AG04449 (cell line): ENCODE measurements at regions not wholly inside any gene's neighbourhood (a gene's known extent, or its start where the extent isn't known, plus 50 kb on each side); places are given as distances from the start of the nearest gene placed in this dataset.
A peak's percentile ranks its signal among the peaks of the same experiment; 100 is the strongest.

Experiments used
- CTCF ChIA-PET: fragments of 350-600 bp; formaldehyde crosslinking; extraction: SDS; loops from one replicate; lab custom pipeline; 2021; ENCODE audit warnings: antibody characterized with exemption; lab: Yijun Ruan, JAX
- POLR2A ChIA-PET: fragments of 400-600, 350-600 bp; formaldehyde crosslinking; extraction: SDS; loops from one replicate; lab custom pipeline; 2020; ENCODE audit warnings: antibody characterized with exemption, inconsistent platforms; lab: Yijun Ruan, JAX
- DNase-seq: peaks from one replicate; pipeline ENCODE4 v3.0.0-alpha.2; 2010; ENCODE audit warnings: low read depth, low spot score
- H3K4me3 ChIP-seq: 2 replicates; pipeline ENCODE4 v1.5.1; 2011; ENCODE audit warnings: low read depth, mild to moderate bottlenecking, control low read depth, low read length
- TF ChIP-seq, protein P1 (sequence below): IDR thresholded peaks from one replicate; pipeline ENCODE4 v1.5.1; 2011; ENCODE audit warnings: mild to moderate bottlenecking, moderate library complexity, low read length, control low read depth, inconsistent platforms; ENCODE audit not compliant: insufficient read depth; ENCODE audit errors: missing control alignments

DNA sequence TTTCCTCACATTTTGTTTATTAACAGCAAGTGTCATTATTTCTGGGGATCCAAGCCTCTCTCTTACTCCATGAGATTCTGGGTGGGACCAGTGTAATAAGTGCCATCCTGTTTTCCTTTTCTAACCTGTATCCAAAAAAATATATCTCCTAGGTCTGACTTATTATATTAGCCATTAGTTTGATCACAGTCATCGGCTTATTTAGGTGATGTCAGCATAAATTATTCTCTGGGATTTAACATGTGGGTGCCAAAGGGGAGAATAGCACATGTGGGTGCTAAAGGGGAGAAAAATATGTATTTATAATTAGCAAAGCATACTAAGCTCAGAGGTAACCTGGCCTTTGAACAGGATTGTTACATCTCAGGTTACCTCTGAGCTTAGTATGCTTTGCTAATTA, 293.8 kb upstream of the SEMA3D start:
- POLR2A ChIA-PET: interaction anchor here (0.9 kb wide), 1 partner anchor 9 kb away, joined by 4 read pairs; no protein-coding TSS in a partner anchor

DNA sequence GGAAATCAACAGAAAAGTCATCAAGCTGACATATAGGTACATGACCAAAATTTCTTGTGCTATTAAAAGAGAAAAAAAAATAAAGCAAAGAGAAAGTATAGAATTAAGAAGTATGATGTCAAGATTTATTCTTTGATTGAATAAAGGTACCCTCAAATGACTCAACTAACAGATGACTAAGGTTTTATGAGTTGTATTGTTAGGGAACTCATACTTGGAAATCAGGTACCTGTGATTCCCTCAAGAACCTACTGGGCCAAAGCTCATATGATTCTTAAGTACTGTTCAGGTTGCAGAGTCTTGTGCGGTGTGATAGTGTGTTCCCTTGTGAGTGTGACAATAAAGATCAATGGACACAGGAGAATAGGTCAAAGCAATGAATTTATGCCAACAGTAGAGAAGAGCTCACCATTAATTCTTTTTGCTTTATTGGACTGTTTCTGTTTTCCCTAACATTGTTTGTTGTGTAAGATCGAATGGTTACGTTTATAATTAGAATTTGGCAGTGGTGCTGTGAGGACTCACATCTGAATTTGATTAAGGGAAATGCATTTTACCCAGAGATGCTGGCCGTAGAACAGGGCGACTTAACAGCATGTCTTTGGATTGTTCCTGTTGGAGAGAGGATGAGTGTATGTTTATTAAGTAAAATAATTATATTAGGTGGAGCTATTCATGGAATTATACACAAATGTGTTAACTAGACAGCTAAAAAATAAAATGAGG, 293.2 kb upstream of the SEMA3D start:
- TF ChIP-seq, protein P1, sequence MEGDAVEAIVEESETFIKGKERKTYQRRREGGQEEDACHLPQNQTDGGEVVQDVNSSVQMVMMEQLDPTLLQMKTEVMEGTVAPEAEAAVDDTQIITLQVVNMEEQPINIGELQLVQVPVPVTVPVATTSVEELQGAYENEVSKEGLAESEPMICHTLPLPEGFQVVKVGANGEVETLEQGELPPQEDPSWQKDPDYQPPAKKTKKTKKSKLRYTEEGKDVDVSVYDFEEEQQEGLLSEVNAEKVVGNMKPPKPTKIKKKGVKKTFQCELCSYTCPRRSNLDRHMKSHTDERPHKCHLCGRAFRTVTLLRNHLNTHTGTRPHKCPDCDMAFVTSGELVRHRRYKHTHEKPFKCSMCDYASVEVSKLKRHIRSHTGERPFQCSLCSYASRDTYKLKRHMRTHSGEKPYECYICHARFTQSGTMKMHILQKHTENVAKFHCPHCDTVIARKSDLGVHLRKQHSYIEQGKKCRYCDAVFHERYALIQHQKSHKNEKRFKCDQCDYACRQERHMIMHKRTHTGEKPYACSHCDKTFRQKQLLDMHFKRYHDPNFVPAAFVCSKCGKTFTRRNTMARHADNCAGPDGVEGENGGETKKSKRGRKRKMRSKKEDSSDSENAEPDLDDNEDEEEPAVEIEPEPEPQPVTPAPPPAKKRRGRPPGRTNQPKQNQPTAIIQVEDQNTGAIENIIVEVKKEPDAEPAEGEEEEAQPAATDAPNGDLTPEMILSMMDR: no peak
- CTCF ChIA-PET: interaction anchor here (0.8 to 1.7 kb wide), 3 partner anchors 14 to 75 kb away, joined by 3 to 7 read pairs (median 4); no protein-coding TSS in a partner anchor
- POLR2A ChIA-PET: interaction anchor here (0.9 kb wide), 1 partner anchor 10 kb away, joined by 4 read pairs; no protein-coding TSS in a partner anchor
- no peak overlapping the region for H3K4me3 ChIP-seq
- DNase-seq: peak; percentile 33

More for the DNA sequence above, 293.8 kb upstream of the SEMA3D start:
- no peak for DNase-seq
- no peak overlapping the region for H3K4me3 ChIP-seq
- CTCF ChIA-PET: interaction anchor here (0.8 to 1.7 kb wide), 3 partner anchors 14 to 74 kb away, joined by 3 to 7 read pairs (median 4); no protein-coding TSS in a partner anchor
- TF ChIP-seq, protein P1: no peak

DNA sequence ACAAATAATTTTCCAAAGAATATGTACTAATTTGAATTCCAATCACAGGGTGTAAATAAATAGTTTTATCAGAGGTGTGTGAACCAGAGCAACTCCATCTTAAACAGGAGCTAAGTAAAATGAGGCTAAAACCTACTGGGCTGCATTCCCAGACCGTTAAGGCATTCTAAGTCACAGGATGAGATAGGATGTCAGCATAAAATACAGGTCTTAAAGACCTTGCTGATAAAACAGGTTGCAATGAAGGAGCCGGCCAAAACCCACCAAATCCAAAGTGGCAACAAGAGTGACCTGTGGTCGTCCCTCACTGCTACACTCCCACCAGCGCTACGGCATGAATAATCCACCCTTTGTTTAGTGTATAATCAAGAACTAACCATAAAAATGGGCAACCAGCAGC, 291.7 kb upstream of the SEMA3D start:
- TF ChIP-seq, protein P1: no peak
- no peak overlapping the region for H3K4me3 ChIP-seq

DNA sequence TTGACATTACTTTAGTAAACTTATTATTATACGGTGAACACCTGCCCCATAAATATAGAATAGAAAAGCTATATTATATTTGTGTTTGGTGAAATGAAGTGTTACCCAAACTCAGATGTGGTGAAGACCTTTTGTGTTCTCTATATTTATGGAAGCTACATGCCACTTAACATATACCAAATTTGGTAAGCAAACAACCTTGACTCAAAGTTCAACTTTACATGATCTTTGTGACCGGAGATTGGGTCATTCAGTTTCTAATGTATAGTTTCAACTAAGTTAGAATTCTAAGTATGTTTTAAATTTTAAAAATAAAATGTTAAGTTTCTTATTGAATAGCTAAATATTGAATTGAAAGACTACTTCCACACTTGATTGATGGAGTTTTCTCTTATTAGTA, 288.6 kb upstream of the SEMA3D start:
- ChIA-PET POLR2A (no interaction called here), CTCF (interaction anchor here (1.5 kb wide), 1 partner anchor 11 kb away, joined by 5 read pairs; no protein-coding TSS in a partner anchor)
- no peak for DNase-seq
- H3K4me3 ChIP-seq: no peak overlapping the region
- TF ChIP-seq, protein P1: no peak

More for the DNA sequence above, 291.7 kb upstream of the SEMA3D start:
- CTCF ChIA-PET: no interaction called here
- POLR2A ChIA-PET: no interaction called here
- no peak for DNase-seq

DNA sequence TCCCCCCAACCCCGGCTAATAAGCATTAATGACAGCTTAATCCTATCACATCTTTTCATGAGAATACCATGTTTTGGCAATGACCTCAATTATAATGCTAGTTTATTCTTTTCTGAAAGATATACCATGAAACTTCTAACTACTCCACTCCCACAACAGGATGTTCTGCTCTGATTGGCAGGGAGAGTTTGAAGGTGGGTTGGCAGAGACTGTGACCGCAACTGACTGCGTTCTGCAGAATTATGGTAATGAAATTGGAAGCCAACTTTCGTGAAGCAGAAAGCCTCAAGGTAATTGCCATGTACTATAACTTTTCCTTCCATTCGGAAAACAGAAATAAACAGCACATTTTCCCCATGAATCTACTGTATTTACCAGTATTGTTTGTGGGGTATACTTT, 288.2 kb upstream of the SEMA3D start:
- no peak overlapping the region for H3K4me3 ChIP-seq
- ChIA-PET POLR2A (no interaction called here), CTCF (interaction anchor here (1.5 kb wide), 1 partner anchor 10 kb away, joined by 5 read pairs; no protein-coding TSS in a partner anchor)
- TF ChIP-seq, protein P1: no peak
- DNase-seq: no peak

DNA sequence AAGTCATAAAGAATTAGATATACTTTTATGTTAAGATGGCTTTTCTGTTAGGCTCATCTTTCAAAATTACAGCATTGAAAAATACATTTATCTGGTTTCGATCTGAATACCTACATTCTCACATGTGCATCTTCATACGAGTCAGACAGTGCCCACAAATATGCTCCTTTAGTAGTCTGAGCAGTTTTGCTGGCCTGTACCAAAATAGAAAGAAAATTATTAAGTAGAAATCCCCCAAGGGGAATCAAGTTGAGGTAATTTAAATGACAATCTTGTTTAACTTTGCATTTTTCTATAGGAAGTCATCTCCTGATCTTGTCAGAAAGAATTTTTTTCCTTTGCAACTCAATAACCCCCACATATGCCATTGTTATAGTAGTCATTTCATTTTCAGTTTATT, 287.4 kb upstream of the SEMA3D start:
- TF ChIP-seq, protein P1: no peak
- H3K4me3 ChIP-seq: no peak overlapping the region
- ChIA-PET POLR2A (no interaction called here), CTCF (interaction anchor here (1.5 kb wide), 1 partner anchor 9 kb away, joined by 5 read pairs; no protein-coding TSS in a partner anchor)
- DNase-seq: peak; percentile 28
